Type B pancreatic cell (in vitro differentiated cells): ENCODE measurements at regions not wholly inside any gene's neighbourhood (a gene's known extent, or its start where the extent isn't known, plus 50 kb on each side); places are given as distances from the start of the nearest gene placed in this dataset.

Experiments used
- DNase-seq: peaks from one replicate; pipeline ENCODE4 v3.0.0; 2021; ENCODE audit warnings: mixed read lengths; ENCODE audit not compliant: unreplicated experiment; ENCODE audit errors: extremely low spot score
- H3K27ac Mint-ChIP-seq: 2 replicates; pipeline ENCODE4 v1.8.0; 2021; ENCODE audit warnings: mild to moderate bottlenecking, mixed read lengths
- H3K27me3 Mint-ChIP-seq: 2 replicates; pipeline ENCODE4 v1.8.0; 2021; ENCODE audit warnings: mixed read lengths
- H3K36me3 Mint-ChIP-seq: 2 replicates; pipeline ENCODE4 v1.8.0; 2021; ENCODE audit warnings: mixed read lengths
- H3K4me1 Mint-ChIP-seq: one replicate; pipeline ENCODE4 v1.8.0; 2021; ENCODE audit warnings: mixed read lengths; ENCODE audit not compliant: unreplicated experiment
- H3K4me3 Mint-ChIP-seq: 2 replicates; pipeline ENCODE4 v1.8.0; 2021; ENCODE audit warnings: mild to moderate bottlenecking, mixed read lengths
- H3K9me3 Mint-ChIP-seq: 2 replicates; pipeline ENCODE4 v1.8.0; 2021; ENCODE audit warnings: mixed read lengths
- CTCF ChIP-seq: fragments of 200-600 bp; sonication (generic); conservative IDR thresholded peaks from 2 replicates; pipeline ENCODE4 v1.5.0; 2021; ENCODE audit warnings: antibody characterized with exemption, mild to moderate bottlenecking

DNA sequence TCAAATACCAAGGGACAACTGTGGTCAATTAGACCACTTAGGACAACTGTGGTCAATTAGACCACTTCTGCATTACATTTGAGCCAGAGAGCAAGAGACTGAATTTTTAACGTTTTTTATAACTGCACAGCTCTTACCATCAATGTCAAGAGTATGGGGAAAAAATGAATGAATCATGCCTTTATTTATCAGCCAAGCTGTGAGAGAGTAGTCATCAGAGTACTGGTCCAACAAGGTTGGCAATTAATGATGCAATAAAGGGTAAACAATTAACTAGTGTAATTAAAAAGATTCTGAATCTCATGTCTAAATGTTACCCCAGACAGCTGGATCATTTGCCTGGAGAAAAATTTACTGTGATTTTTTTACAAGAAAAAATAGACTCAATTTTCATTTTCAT is 381.1 kb downstream of the LIG4 start:
- Mint-ChIP-seq H3K4me3 (no peak overlapping the region), H3K36me3 (no peaks in the 10 kb centered on the region), H3K27me3 (peaks cover 15% of the 10 kb centered on the region), H3K9me3 (no peaks in the 10 kb centered on the region), H3K4me1 (no peaks in the 10 kb centered on the region), H3K27ac (no peak overlapping the region)
- no peak for TF ChIP-seq CTCF
- no peak for DNase-seq

DNA sequence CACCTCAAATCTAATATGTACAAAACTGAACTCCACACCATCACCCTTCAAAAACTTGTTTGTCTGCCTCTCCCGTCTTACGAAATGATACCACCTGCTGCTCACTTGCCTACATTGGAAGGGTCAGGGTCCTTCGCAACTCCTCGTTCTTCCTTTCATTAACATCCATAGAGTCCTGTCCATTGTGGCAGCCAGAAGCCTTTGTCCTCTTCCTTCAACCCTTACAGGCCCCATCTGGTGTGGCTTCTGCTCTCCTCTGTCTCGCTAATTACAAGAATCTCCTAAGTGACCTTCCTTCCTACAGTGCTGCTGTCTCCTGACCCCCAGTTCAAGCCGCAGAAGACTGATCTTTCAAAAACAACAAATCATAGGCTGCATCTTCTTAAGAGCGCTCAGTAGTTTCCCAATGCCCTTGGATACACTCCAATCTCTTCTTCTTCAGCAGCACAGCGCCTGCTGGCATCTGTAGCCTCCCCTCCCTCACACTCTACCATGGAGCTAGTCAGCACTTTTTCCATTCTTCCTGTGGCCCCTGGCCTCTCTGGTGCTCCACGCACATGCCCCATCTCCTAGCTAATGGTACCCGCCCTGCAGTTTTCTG is 382.7 kb downstream of the LIG4 start:
- H3K36me3 Mint-ChIP-seq: no peaks in the 10 kb centered on the region
- H3K27ac Mint-ChIP-seq: no peak overlapping the region
- H3K27me3 Mint-ChIP-seq: peaks cover 4% of the 10 kb centered on the region
- H3K4me1 Mint-ChIP-seq: no peaks in the 10 kb centered on the region
- no peaks in the 10 kb centered on the region for H3K9me3 Mint-ChIP-seq
- H3K4me3 Mint-ChIP-seq: no peak overlapping the region
- no peak for TF ChIP-seq CTCF
- no peak for DNase-seq

- Mint-ChIP-seq H3K27me3 (no peaks in the 10 kb centered on the region), H3K4me3 (no peak overlapping the region), H3K4me1 (no peaks in the 10 kb centered on the region), H3K9me3 (no peaks in the 10 kb centered on the region), H3K36me3 (no peaks in the 10 kb centered on the region), H3K27ac (no peak overlapping the region)
- TF ChIP-seq CTCF: no peak
- no peak for DNase-seq
Measured at GRCh38 chr13:107830804-107831203, 384.5 kb downstream of the LIG4 start.

GRCh38 chr13:107827840-107828549 is 387.3 kb downstream of the LIG4 start:
- Mint-ChIP-seq H3K36me3 (no peaks in the 10 kb centered on the region), H3K4me1 (no peaks in the 10 kb centered on the region), H3K9me3 (no peaks in the 10 kb centered on the region), H3K27me3 (no peaks in the 10 kb centered on the region), H3K27ac (no peak overlapping the region), H3K4me3 (no peak overlapping the region)
- no peak for DNase-seq
- no peak for TF ChIP-seq CTCF

GRCh38 chr13:107824635-107825034 is 390.7 kb downstream of the LIG4 start:
- H3K36me3 Mint-ChIP-seq: no peaks in the 10 kb centered on the region
- no peak overlapping the region for H3K4me3 Mint-ChIP-seq
- peaks cover 4% of the 10 kb centered on the region for H3K27me3 Mint-ChIP-seq
- no peak overlapping the region for H3K27ac Mint-ChIP-seq
- TF ChIP-seq CTCF: no peak
- DNase-seq: no peak
- H3K4me1 Mint-ChIP-seq: no peaks in the 10 kb centered on the region
- H3K9me3 Mint-ChIP-seq: no peaks in the 10 kb centered on the region
